ENCODE measurements at regions not wholly inside any gene's neighbourhood (a gene's known extent, or its start where the extent isn't known, plus 50 kb on each side); places are given as distances from the start of the nearest gene placed in this dataset.

DNA sequence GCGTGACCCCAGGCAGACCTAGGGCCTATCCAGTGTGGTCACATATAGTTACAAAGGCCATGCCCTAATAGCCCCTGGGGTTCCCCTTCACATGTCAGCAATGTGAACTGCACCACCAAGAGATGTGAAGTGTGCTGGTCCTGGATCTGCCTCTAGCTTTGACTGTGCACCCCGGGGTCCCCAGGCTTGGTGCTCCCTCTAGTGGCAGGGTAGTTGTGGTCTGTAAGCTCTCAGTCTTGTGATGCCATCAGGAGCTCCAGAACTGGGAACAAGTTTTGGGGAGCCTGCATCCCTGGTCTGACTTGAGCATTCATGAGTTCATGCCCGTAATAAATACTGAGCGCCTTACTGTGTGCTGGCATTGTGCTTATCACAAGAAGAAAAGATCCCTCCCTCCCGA is 143.4 kb downstream of the DHX35 start:
- DNase-seq (ENCODE audit: low spot score), result no peak

DNA sequence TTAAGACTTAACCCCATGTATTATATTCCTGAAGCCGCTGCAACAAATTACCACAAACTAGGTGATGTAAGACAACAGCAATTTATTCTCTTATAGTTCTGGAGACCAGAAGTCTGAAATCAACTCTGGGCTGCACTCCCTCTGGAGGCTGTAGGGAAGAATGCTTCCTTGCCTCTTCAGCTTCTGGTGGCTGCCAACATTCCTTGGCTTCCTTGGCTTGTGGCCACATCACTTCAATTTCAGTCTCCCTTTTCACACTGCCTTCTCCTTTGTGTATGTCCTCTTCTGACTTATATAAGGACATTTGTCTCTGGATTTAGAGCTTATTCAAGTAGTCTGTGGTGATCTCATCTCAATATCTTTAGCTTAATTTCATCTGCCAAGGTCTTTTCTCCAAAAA is 141.6 kb downstream of the DHX35 start:
- DNase-seq (ENCODE audit: low spot score), result no peak

DNA sequence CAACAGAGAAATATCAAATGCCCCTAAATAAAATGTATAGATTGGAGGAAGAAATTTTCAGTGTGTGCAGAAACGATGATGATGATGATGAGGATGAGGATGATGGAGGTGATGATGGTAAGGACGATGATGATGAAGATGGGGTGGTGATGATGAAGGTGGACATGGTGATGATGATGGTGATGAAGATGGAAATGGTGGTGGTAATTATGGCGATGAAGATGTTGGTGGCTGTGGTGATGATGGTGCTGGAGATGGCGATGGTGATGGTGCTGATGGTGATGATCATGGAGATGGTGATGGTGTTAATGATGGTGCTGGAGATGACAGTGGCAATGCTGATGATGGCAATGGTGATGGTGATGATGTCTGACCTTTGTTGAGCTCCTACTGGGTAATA is 141.2 kb downstream of the DHX35 start:
- DNase-seq (ENCODE audit: low spot score), result no peak

DNA sequence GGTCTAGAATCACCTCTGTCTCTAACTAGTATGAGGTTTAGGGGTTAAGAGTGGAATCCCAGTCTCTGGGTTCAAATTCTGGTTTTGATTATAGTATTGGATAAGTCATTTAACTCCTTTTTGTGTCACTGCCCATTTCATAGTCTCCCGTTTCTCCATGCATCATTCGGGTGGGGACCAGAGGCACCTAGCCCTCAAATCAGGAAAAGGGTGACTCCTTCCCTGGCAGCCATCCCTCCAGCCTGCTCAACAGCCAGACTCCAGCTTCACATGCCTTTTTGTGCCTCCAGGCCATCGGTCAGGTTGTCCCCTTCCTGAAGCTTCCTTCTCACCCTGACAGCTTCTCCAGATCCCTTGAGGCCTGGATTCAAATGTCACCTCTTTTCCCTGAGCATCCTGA is 139.8 kb downstream of the DHX35 start:
- no peak for DNase-seq (ENCODE audit: low spot score)

DNA sequence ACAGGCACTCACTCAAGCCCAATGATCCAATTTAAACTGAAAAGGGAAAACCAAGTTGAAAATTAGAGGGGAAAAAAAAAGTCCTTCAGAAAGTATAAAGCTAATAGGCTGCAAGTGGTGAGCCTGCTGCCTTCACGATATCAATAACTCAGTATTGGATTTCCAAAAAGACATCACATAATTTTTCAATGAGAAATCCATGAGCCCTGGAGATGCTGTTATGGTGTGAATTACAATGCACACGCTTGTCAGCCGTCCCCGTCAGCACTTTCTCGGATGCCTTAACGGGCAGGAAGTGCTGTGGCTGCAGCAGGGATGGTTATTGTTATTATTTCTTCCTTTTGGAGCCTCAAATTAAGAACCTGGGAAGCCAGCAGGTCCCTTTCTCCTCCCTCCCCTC is 138.5 kb downstream of the DHX35 start:
- no peak for DNase-seq (ENCODE audit: low spot score)

DNA sequence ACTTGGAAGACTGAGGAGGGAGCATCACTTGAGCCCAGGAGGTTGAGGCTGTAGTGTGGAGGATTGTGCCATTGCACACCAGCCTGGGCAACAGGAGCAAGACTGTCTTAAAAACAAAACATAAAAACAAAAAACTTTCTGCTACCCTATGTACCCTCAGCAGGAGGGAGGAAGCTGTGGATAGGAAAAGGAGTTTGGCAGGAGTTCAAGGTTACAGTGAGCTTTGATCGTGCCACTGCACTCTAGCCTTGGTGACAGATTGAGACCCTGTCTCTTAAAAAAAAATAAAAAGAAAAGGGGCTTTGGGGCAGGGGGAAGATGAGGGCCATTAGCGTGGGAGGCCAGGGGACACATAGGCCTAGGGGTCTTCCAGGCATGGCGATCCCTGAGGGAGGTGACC is 135.7 kb downstream of the DHX35 start:
- no peak for DNase-seq (ENCODE audit: low spot score)

DNA sequence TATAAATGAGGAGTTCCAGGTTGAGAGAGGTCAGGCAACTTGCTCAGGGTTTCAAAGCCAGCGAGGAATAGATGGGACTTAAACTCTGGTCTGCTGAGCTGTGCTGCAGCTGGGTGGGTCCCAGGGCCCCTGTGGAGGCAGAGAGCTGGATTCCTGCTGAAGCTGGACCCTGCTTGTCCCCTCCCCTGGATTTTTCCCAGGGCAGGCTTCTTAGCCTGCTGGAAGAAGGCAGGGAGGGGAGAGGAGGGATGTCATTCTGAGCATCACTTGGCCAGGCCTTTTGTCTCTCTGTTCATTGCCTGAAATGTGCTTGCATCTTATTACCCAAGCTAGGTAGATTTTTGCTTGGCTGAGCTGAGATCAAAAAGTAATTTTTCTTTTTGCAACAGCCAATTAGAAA is 133.7 kb downstream of the DHX35 start:
- DNase-seq (ENCODE audit: low spot score), result no peak

DNA sequence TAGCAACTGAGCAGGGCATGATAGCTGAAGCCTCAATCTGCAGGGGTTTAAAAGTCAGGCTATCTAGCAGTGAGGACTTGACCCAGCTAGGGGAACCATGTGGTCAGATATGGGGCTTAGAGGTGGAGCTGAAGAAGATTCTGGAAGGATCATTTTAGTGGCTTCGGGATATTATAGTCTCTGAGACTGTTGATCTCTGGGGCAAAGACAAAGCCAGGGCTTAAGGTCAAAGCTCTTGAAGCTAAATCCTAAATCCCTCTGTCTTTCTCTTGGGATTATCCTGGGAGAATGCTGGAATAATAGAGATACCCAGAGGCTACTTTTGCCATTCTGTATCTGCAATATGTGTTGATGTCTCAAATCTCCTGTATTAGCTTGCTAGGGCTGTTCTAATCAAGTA is 132.2 kb downstream of the DHX35 start:
- DNase-seq (ENCODE audit: low spot score), result no peak

DNA sequence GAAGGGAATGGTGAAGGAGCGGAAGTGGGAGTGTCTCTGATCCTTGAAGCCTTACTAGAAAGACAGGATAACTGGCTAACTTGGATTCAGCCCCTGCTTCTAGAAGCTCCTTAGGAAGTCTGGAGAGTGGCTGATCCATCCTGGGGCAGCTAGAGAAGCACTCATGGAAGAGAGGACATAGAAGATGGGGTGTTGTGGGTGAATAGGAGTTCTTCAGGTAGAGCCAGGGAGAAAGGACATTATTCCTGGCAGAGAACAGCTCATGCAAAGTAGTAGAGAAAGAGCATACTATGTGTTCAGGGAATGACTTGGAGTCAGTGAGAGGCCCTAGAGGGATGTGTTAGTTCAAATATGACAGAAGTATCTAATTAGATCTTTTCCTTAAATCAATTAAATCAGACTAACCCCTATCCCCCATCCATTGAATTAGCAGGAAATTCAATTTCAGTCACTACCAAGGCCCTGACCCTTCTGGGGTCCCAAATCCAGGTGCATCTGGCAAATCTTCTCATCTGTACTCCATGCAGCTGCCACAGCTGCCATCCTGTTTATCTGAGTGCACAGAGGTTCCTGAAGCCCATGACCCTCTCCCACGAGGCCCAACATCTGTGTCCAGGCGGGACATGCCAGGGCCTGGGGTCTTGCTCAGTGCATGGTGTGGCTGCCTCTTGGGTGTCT is 130.7 kb downstream of the DHX35 start:
- no peak for DNase-seq (ENCODE audit: low spot score)

DNA sequence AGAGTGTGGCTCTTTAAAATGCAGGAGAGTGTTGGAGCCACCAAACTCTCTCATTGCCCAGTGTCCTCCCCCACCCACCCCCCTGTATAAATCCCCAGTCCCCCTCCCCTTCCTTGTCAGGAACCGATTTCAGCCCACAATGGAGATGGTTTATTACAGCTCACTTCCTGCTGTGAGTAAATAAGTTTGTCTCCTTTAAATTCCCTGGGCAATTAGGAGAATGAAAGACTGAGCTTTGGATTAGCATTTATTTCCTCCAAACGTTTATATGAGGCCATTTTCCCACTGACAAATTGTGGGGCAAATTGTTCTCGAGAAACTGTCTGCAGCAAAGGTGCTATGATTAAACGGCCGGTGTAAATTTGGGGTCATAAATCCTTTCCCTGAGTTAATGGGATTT is 128.8 kb downstream of the DHX35 start:
- no peak for DNase-seq (ENCODE audit: low spot score)

DNA sequence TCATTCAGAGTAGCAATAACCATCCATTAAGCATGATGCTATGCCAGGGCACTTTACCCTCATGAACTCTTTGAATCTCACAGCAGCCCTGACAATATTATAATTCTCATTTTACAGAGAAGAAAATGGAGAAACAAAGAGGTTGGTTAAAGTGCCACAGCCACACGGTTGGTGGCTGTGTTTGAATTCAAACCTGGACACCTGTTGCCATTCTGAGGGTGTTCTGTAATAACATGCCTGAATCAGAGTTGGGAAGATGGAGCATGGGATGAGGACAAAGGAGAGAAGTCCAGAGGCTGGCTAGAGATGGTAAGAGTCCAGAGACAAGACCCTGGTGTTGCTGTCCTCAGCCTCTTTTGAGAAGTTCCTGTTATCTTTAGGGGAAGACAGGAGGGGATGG is 127.7 kb downstream of the DHX35 start:
- no peak for DNase-seq (ENCODE audit: low spot score)
